ENCODE measurements at regions not wholly inside any gene's neighbourhood (a gene's known extent, or its start where the extent isn't known, plus 50 kb on each side); places are given as distances from the start of the nearest gene placed in this dataset.

- peaks cover 71% of the 10 kb centered on the region for H3K27me3 ChIP-seq (ENCODE audit: insufficient read depth, low read depth, severe bottlenecking)
- H3K36me3 ChIP-seq = no peaks in the 10 kb centered on the region
- no peak for TF ChIP-seq CTCF (IDR thresholded peaks at IDR 0.05; ENCODE audit: low read depth, low read length)
- H3K9me3 ChIP-seq (ENCODE audit: severe bottlenecking) = peaks cover 3% of the 10 kb centered on the region
- no peak overlapping the region for H3K27ac ChIP-seq
- no peak overlapping the region for H3K4me3 ChIP-seq (ENCODE audit: low read depth, low read length)
- DNase-seq = peak; percentile 19
These were observed 242.7 kb upstream of the NWD2 start for GRCh38 chr4:37001688-37002436.

GRCh38 chr4:37002625-37003024, 241.9 kb upstream of the NWD2 start:
- DNase-seq = no peak
- Histone ChIP-seq H3K36me3 (no peaks in the 10 kb centered on the region), H3K27ac (no peak overlapping the region), H3K4me3 (ENCODE audit: low read depth, low read length) (no peak overlapping the region), H3K9me3 (ENCODE audit: severe bottlenecking) (peaks cover 3% of the 10 kb centered on the region), H3K27me3 (ENCODE audit: insufficient read depth, low read depth, severe bottlenecking) (peaks cover 72% of the 10 kb centered on the region)
- TF ChIP-seq CTCF (IDR thresholded peaks at IDR 0.05; ENCODE audit: low read depth, low read length) = no peak

- no peaks in the 10 kb centered on the region for H3K9me3 ChIP-seq (ENCODE audit: severe bottlenecking)
- H3K27me3 ChIP-seq (ENCODE audit: insufficient read depth, low read depth, severe bottlenecking) = peaks cover 57% of the 10 kb centered on the region
- H3K36me3 ChIP-seq = no peaks in the 10 kb centered on the region
- no peak overlapping the region for H3K4me3 ChIP-seq (ENCODE audit: low read depth, low read length)
- DNase-seq = no peak
- H3K27ac ChIP-seq = no peak overlapping the region
- TF ChIP-seq CTCF (IDR thresholded peaks at IDR 0.05; ENCODE audit: low read depth, low read length) = no peak
These were observed 236.3 kb upstream of the NWD2 start for GRCh38 chr4:37008199-37008598.

GRCh38 chr4:37014584-37014983, 230.0 kb upstream of the NWD2 start:
- TF ChIP-seq CTCF (IDR thresholded peaks at IDR 0.05; ENCODE audit: low read depth, low read length) = no peak

GRCh38 chr4:37015391-37015790, 229.2 kb upstream of the NWD2 start:
- no peak for DNase-seq
- Histone ChIP-seq H3K4me3 (ENCODE audit: low read depth, low read length) (no peak overlapping the region), H3K9me3 (ENCODE audit: severe bottlenecking) (no peaks in the 10 kb centered on the region), H3K27me3 (ENCODE audit: insufficient read depth, low read depth, severe bottlenecking) (peaks cover 73% of the 10 kb centered on the region), H3K27ac (no peak overlapping the region), H3K36me3 (no peaks in the 10 kb centered on the region)
- no peak for TF ChIP-seq CTCF (IDR thresholded peaks at IDR 0.05; ENCODE audit: low read depth, low read length)

More at GRCh38 chr4:37014584-37014983, 230.0 kb upstream of the NWD2 start:
- Histone ChIP-seq H3K4me3 (ENCODE audit: low read depth, low read length) (no peak overlapping the region), H3K9me3 (ENCODE audit: severe bottlenecking) (no peaks in the 10 kb centered on the region), H3K27ac (no peak overlapping the region), H3K36me3 (no peaks in the 10 kb centered on the region), H3K27me3 (ENCODE audit: insufficient read depth, low read depth, severe bottlenecking) (peaks cover 71% of the 10 kb centered on the region)
- no peak for DNase-seq

GRCh38 chr4:37023504-37023903, 221.0 kb upstream of the NWD2 start:
- H3K36me3 ChIP-seq = no peaks in the 10 kb centered on the region
- H3K27me3 ChIP-seq (ENCODE audit: insufficient read depth, low read depth, severe bottlenecking) = peaks cover 72% of the 10 kb centered on the region
- H3K9me3 ChIP-seq (ENCODE audit: severe bottlenecking) = no peaks in the 10 kb centered on the region
- H3K4me3 ChIP-seq (ENCODE audit: low read depth, low read length) = no peak overlapping the region
- no peak overlapping the region for H3K27ac ChIP-seq
- TF ChIP-seq CTCF (IDR thresholded peaks at IDR 0.05; ENCODE audit: low read depth, low read length) = no peak
- DNase-seq = no peak

Data from WERI-Rb-1 (cell line).